ENCODE measurements at regions not wholly inside any gene's neighbourhood (a gene's known extent, or its start where the extent isn't known, plus 50 kb on each side); places are given as distances from the start of the nearest gene placed in this dataset.

- no peak for TF ChIP-seq POLR2A (IDR thresholded peaks at IDR 0.05)
- TF ChIP-seq, protein P1, sequence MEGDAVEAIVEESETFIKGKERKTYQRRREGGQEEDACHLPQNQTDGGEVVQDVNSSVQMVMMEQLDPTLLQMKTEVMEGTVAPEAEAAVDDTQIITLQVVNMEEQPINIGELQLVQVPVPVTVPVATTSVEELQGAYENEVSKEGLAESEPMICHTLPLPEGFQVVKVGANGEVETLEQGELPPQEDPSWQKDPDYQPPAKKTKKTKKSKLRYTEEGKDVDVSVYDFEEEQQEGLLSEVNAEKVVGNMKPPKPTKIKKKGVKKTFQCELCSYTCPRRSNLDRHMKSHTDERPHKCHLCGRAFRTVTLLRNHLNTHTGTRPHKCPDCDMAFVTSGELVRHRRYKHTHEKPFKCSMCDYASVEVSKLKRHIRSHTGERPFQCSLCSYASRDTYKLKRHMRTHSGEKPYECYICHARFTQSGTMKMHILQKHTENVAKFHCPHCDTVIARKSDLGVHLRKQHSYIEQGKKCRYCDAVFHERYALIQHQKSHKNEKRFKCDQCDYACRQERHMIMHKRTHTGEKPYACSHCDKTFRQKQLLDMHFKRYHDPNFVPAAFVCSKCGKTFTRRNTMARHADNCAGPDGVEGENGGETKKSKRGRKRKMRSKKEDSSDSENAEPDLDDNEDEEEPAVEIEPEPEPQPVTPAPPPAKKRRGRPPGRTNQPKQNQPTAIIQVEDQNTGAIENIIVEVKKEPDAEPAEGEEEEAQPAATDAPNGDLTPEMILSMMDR (IDR thresholded peaks at IDR 0.05), result no peak
These were observed 1185.2 kb upstream of the CELF4 start for GRCh38 chr18:38750751-38751150.

All from testis (tissue), 2 donors.